Activated T-helper 17 cell treated with anti-CD3 and anti-CD28 coated beads, Interleukin-2, amount 50 U/mL, for 72 hours (primary cell): ENCODE measurements at regions not wholly inside any gene's neighbourhood (a gene's known extent, or its start where the extent isn't known, plus 50 kb on each side); places are given as distances from the start of the nearest gene placed in this dataset.
A peak's percentile ranks its signal among the peaks of the same experiment; 100 is the strongest.

Experiments
- ATAC-seq: fragments of 150-1000 bp; cut with Tn5 transposase; replicated peaks from 2 replicates; pipeline ENCODE4 v1.10.0; 2021; ENCODE audit warnings: mild to moderate bottlenecking, moderate library complexity
- H3K27ac Mint-ChIP-seq: one replicate; pipeline ENCODE4 v1.8.0; 2022; ENCODE audit warnings: mixed read lengths
- H3K27me3 Mint-ChIP-seq: one replicate; pipeline ENCODE4 v1.8.0; 2022; ENCODE audit warnings: mixed read lengths
- H3K36me3 Mint-ChIP-seq: one replicate; pipeline ENCODE4 v1.8.0; 2022; ENCODE audit warnings: low read depth, mild to moderate bottlenecking, mixed read lengths
- H3K4me1 Mint-ChIP-seq: one replicate; pipeline ENCODE4 v1.8.0; 2022; ENCODE audit warnings: mixed read lengths
- H3K4me3 Mint-ChIP-seq: one replicate; pipeline ENCODE4 v1.8.0; 2022; ENCODE audit warnings: mild to moderate bottlenecking, mixed read lengths
- H3K9me3 Mint-ChIP-seq: one replicate; pipeline ENCODE4 v1.8.0; 2022; ENCODE audit warnings: mixed read lengths

DNA sequence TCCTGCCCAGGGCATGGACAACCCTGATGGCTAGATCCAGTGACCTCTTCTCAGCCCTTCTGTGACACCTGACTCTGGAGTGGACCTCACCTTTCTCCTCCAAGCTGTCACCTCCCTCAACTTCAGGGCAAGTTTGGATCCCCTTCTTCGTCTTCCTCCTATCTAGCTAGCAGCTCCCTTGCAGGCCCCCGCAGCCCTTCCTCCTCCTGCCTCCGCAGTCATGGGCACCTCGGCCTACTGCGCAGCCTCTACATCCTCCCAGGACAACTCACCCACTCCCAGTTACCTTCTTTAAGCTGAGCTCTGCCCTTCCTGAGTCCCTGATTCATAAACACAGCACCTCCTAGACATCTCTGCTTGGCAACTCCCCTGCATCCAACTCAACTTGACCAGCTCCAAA is 61.3 kb upstream of the ID3 start:
- Mint-ChIP-seq H3K4me3 (peak overlapping the region; percentile 79), H3K9me3 (peaks cover 7% of the 10 kb centered on the region), H3K36me3 (no peaks in the 10 kb centered on the region), H3K4me1 (peaks cover 44% of the 10 kb centered on the region), H3K27ac (peak overlapping the region; percentile 35), H3K27me3 (no peaks in the 10 kb centered on the region)
- ATAC-seq: no peak

DNA sequence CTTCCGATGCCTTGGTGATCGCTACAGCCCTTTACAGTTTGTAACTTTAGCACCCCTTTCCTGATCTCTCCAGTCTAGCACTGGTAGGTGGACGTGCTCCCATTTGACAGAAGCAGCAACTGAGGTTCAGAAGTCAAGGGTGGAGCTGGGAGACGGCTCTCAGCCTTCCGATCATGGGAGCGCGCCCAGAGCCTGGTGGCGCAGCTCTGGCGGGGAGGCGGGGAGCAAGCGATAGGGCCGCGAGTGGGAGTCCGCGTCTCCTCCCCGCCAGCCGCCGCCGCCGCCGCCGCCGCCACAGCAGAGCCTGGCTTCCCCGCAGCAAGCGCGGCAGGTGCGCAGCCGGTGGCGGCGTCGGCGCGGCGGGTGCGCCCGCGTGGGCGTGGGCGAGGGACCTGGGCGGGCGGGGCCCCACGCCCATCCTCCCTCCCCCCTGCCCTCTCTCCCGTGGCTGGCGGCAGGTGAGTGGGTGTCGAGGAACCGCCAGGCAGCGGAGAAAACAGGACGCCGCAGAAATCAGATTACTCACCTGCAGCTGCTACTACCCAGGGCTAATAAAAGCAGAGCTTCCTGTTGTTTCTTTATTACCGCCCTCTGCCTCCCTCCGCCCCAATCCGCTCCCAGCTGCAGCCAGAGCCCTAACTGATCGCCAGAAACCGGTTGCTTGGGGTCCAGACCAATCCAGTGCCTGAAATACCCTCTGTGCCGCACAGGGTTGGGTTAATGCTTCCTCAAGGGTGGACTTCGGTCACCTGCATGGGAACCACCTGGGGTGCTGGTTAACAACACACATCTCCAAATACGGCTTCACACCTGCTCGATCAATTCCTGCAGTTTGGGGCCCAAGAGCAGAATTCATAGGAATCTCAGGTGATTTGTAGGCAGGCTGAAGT is 60.2 kb upstream of the ID3 start:
- H3K9me3 Mint-ChIP-seq: peaks cover 5% of the 10 kb centered on the region
- peak; percentile 71 for ATAC-seq
- no peaks in the 10 kb centered on the region for H3K27me3 Mint-ChIP-seq
- no peaks in the 10 kb centered on the region for H3K36me3 Mint-ChIP-seq
- peaks cover 51% of the 10 kb centered on the region for H3K4me1 Mint-ChIP-seq
- peak overlapping the region; percentile 79 for H3K4me3 Mint-ChIP-seq
- peak overlapping the region; percentile 75 for H3K27ac Mint-ChIP-seq

DNA sequence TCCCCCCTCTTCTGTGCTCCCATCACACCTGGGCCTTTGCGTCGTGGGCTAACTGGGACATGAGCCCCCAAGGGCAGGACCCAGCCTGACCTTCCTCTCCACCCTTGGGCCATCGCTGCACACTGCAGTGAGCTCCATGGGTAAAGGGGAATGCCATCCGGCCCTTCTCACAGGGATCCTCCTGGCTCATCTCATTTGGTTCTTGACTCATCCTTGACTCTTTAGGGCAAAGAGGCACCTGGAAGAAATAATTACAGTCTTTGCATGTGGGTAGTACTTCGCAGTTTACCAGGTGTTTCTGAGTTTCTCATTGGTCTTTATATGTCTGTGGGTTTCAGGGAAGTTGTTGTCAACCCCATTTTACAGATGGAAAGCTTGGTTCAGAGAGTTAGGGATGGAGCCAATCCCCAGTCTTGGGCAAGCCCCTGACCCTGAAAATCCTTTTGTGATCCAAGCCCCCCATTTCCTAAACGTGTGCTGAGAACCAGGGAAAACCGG is 59.3 kb upstream of the ID3 start:
- peak; percentile 17 for ATAC-seq
- peak overlapping the region; percentile 75 for H3K27ac Mint-ChIP-seq
- H3K4me3 Mint-ChIP-seq: peak overlapping the region; percentile 79
- peaks cover 51% of the 10 kb centered on the region for H3K4me1 Mint-ChIP-seq
- H3K36me3 Mint-ChIP-seq: no peaks in the 10 kb centered on the region
- peaks cover 4% of the 10 kb centered on the region for H3K9me3 Mint-ChIP-seq
- no peaks in the 10 kb centered on the region for H3K27me3 Mint-ChIP-seq

DNA sequence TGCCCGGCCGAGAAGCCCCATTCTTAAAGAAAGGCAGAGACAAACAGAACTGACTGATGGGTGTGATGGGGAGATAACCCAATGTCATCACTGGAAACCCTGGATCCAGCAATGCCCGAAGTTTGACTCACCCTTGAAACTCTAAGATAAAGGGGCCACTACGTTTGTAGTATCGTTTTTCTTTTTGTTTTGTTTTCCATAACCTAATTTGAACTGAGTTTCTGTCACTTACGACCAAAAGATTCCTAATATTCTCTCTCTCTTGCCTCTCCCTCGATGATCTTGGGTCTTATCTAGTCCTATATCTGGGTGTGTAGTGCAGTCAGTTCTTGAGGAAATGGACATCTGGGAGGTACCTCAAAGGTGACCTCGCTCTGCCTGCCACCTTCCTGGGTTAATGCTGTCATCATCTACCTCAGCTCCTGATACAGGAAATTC is 57.8 kb upstream of the ID3 start:
- H3K36me3 Mint-ChIP-seq: no peaks in the 10 kb centered on the region
- H3K9me3 Mint-ChIP-seq: peaks cover 4% of the 10 kb centered on the region
- peak overlapping the region; percentile 47 for H3K27ac Mint-ChIP-seq
- H3K4me1 Mint-ChIP-seq: peaks cover 65% of the 10 kb centered on the region
- H3K27me3 Mint-ChIP-seq: no peaks in the 10 kb centered on the region
- peak; percentile 35 for ATAC-seq
- H3K4me3 Mint-ChIP-seq: peak overlapping the region; percentile 40

DNA sequence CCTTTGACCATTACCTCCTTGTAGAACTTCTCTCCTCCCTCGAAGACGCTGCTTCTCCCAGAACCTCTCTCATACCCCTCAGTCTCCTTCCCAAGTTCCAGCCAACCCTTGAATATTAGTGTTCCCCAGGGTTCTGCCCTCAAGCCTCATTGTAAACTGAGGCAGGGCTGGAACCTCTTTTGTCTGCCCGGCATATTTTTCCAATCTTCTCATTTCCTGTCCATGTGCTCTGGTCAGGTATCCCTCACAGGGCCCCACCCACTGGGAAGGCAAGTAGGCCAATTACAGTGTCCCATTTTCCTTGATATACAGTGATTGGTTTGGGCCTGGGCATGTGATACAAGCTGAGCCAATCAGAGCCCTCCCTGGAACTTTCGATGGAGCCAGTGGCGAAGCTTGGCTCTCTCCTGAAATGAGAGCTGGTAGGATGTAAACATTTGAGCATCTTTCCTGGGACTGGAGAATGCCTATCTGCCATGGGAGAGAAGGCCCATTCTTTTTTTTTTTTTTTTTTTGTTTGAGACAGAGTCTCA is 57.1 kb upstream of the ID3 start:
- peak overlapping the region; percentile 47 for H3K27ac Mint-ChIP-seq
- peaks cover 4% of the 10 kb centered on the region for H3K9me3 Mint-ChIP-seq
- no peaks in the 10 kb centered on the region for H3K36me3 Mint-ChIP-seq
- peaks cover 66% of the 10 kb centered on the region for H3K4me1 Mint-ChIP-seq
- no peaks in the 10 kb centered on the region for H3K27me3 Mint-ChIP-seq
- peak overlapping the region; percentile 40 for H3K4me3 Mint-ChIP-seq
- ATAC-seq: no peak

DNA sequence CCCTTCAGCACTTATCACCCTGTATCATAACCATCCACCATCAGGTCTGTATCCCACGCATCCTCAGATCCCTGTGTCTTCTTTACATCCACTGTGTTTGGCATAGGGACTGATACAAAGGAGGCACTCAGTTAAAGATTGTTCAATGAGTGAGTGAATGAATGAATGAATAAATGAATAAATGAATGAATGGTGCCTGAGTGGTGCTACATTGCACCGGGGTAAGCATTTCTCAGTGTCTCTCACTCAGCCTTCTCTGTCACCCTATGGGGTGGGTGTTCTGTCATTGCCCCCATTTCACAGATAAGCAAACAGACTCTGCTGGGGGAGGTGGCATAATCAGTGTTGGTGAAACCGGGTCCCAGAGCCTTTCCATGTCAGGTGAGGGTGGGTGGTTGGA is 56.6 kb upstream of the ID3 start:
- no peaks in the 10 kb centered on the region for H3K27me3 Mint-ChIP-seq
- no peaks in the 10 kb centered on the region for H3K36me3 Mint-ChIP-seq
- H3K4me1 Mint-ChIP-seq: peaks cover 65% of the 10 kb centered on the region
- H3K4me3 Mint-ChIP-seq: no peak overlapping the region
- peak overlapping the region; percentile 47 for H3K27ac Mint-ChIP-seq
- no peak for ATAC-seq
- H3K9me3 Mint-ChIP-seq: peaks cover 4% of the 10 kb centered on the region

DNA sequence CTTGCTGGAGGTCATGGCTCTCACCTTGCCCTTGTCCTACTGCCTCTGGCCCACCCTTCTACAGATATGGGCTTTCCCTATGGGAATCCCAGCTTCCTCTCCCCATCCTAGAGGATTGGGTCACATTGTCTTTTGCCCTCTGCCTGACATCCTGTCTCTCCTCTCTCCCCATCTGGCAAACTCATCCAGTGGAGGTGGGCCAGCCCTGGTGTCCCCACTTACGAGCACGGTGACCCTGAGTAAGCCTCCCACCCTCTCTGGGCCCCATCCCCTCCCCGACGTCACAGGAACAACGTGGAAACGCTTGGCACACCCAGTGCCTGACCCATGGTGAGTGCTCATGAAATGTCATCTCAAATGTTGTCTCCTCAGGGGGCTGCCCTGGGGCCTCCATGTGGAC is 56.1 kb upstream of the ID3 start:
- Mint-ChIP-seq H3K4me1 (peaks cover 65% of the 10 kb centered on the region), H3K27ac (peak overlapping the region; percentile 47), H3K27me3 (no peaks in the 10 kb centered on the region), H3K36me3 (no peaks in the 10 kb centered on the region), H3K9me3 (peaks cover 4% of the 10 kb centered on the region), H3K4me3 (no peak overlapping the region)
- ATAC-seq: no peak

DNA sequence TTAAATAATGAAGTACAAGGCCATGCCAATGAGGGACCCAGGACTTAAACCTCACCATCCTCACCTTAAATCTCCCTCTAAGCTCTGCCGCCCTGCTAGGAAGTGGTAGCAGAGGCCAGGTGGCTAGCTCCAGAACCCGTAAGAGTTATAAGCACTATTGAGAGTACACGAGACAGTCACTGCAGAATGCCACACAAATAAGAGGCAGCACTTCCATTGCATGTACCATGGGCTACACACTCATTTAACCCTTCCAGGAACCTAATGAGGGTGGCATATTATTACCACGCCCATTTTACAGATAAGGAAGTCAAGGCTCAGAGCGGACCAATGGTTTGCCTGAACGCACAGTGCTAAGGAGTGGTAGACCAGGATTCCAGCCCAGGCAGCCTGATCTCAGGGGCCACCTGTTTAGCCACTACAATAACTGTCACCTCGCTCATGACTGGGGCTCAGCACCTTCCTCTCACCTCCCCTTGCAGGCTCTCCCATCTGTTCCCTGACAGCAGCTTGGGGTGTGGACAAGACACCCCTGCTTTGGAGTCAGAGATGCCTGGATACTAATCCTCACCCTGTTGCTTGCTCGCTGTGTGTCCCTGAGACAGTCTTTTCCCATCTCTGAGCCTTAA is 54.8 kb upstream of the ID3 start:
- ATAC-seq: no peak
- no peaks in the 10 kb centered on the region for H3K36me3 Mint-ChIP-seq
- peaks cover 4% of the 10 kb centered on the region for H3K9me3 Mint-ChIP-seq
- no peaks in the 10 kb centered on the region for H3K27me3 Mint-ChIP-seq
- H3K27ac Mint-ChIP-seq: peak overlapping the region; percentile 92
- peaks cover 63% of the 10 kb centered on the region for H3K4me1 Mint-ChIP-seq
- H3K4me3 Mint-ChIP-seq: peak overlapping the region; percentile 65

DNA sequence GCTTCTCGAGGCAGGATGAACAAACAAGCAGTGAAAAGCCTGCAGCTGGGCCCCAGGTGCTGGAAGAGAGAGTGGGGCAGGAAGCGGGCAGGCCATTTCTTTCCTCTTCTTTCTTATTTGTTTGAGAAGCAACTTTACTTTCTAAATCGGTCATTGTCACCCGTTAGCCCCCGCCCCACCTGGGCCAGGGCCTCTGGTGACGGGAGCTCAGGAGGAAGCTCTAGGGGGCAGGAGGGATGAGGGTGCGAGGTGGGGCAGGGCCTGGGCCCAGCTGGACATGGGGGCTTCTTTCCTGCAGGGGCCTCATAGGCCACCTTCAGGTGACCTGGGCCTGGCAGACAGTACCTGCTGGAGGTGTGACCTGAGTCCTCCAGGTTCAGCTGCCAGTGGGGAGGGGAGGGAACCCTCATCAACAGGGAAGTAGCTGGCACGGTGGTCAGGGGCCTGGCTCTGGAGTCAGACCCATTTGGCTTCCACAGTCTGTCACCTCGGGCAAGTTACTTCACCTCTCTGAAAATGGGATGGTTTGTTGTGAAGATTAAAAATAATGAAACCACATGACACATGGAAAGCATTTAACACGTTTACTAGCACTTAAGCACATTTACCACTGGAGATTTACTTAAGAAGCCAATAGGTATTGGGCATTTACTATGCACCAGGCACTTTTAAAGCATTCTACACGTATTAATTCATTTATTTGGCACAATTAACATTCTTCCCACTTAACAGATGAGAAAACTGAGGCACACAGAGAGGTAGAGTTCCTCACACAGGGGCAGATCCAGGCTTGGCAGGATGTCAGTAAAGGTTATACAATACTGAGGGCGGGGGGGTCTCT is 54.1 kb upstream of the ID3 start:
- ATAC-seq: peak; percentile 62
- H3K27me3 Mint-ChIP-seq: no peaks in the 10 kb centered on the region
- peak overlapping the region; percentile 92 for H3K27ac Mint-ChIP-seq
- no peaks in the 10 kb centered on the region for H3K36me3 Mint-ChIP-seq
- peaks cover 4% of the 10 kb centered on the region for H3K9me3 Mint-ChIP-seq
- peak overlapping the region; percentile 65 for H3K4me3 Mint-ChIP-seq
- peaks cover 56% of the 10 kb centered on the region for H3K4me1 Mint-ChIP-seq

DNA sequence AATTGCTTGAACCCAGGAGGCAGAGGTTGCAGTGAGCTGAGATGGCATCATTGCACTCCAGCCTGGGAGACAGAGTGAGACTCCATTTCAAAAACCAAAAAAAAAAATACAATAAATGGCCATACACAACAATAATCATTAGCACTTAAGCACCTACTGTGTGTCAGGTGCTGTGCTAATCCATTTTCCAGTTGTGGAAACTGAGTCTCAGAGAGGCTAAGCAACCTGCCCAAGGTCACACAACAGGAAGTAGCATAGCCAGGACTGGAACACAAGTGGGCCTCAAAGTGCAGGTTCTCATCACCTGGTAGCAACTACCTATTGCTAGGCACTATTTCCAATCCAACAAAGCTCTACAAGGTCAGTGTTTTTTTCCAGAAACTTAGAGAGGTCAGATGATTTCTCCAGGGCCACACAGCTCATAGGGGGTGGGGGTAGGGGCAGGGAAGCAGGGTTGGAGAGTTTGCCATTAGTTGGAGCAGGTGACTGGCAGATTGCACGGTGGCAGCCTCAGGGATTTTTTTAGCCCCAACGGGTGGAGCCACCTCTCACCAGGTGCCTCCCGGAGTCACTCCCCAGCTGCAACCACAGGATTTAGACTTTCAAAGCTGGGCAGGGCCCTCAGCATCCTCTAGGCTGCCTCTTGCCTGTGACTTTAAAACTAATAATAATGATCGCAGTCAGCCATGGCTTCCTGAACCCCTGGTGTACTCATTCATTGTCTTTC is 52.5 kb upstream of the ID3 start:
- Mint-ChIP-seq H3K4me3 (peak overlapping the region; percentile 65), H3K27ac (peak overlapping the region; percentile 92), H3K27me3 (no peaks in the 10 kb centered on the region), H3K36me3 (no peaks in the 10 kb centered on the region), H3K9me3 (peaks cover 4% of the 10 kb centered on the region), H3K4me1 (peaks cover 57% of the 10 kb centered on the region)
- peak; percentile 22 for ATAC-seq

DNA sequence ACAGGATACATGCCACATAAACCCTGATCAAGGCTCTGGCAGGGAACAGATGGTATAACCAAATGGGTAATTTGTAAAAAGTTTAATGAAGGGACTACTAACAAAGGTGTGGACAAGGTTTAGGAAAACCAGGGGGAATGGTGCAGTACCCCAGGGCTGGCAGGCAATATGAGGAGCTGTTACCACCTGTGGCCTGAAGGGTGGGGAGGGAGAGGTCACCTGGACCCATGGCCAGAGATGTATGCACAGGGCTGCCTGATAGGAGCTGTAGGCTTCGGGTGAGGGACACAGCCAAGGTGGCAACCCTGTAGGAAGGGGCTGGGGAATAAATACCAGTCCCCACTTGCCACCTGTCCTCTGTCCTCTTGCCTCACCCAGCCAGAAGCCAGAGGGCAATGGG is 51.4 kb upstream of the ID3 start:
- Mint-ChIP-seq H3K36me3 (no peaks in the 10 kb centered on the region), H3K9me3 (no peaks in the 10 kb centered on the region), H3K27me3 (no peaks in the 10 kb centered on the region), H3K27ac (peak overlapping the region; percentile 51), H3K4me3 (no peak overlapping the region), H3K4me1 (peaks cover 48% of the 10 kb centered on the region)
- no peak for ATAC-seq

DNA sequence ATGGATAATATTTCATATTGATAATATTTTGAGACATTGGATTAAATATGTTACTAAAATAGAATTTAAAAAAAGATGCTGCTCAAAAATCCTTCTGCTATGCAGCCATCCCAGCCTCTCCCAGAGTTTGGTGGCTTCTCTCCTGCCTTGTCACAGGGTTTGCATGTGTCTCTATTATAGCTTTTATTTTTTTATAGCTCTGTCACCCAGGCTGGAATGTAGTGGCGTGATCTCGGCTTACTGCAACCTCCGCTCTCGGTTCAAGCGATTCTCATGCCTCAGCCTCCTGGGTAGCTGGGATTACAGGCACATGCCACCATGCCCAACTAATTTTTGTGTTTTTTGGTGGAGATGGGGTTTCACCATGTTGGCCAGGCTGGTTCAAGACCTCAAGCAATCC is 50.7 kb upstream of the ID3 start:
- peaks cover 41% of the 10 kb centered on the region for H3K4me1 Mint-ChIP-seq
- H3K4me3 Mint-ChIP-seq: no peak overlapping the region
- no peak overlapping the region for H3K27ac Mint-ChIP-seq
- H3K36me3 Mint-ChIP-seq: no peaks in the 10 kb centered on the region
- H3K27me3 Mint-ChIP-seq: no peaks in the 10 kb centered on the region
- ATAC-seq: no peak
- H3K9me3 Mint-ChIP-seq: no peaks in the 10 kb centered on the region
